H9 (cell line): ENCODE measurements at regions not wholly inside any gene's neighbourhood (a gene's known extent, or its start where the extent isn't known, plus 50 kb on each side); places are given as distances from the start of the nearest gene placed in this dataset.

Experiments
- DNase-seq: peaks from one replicate; pipeline ENCODE4 v3.0.0-alpha.2; 2017
- H2AFZ ChIP-seq: one replicate; pipeline ENCODE4 v1.6.1; 2013; ENCODE audit warnings: mild to moderate bottlenecking, low read length, control low read depth, moderate library complexity
- H2AK5ac ChIP-seq: 2 replicates; pipeline ENCODE4 v1.6.1; 2013; ENCODE audit warnings: low read length, control low read depth, mixed read lengths; ENCODE audit not compliant: insufficient read length
- H2BK120ac ChIP-seq: one replicate; pipeline ENCODE4 v1.6.1; 2013; ENCODE audit warnings: low read depth, mild to moderate bottlenecking, low read length, control low read depth, inconsistent platforms; ENCODE audit not compliant: poor library complexity, severe bottlenecking
- H2BK12ac ChIP-seq: 2 replicates; pipeline ENCODE4 v1.6.1; 2013; ENCODE audit warnings: low read length, control low read depth, mixed read lengths, low read depth; ENCODE audit not compliant: insufficient read length
- H2BK15ac ChIP-seq: 2 replicates; pipeline ENCODE4 v1.6.1; 2013; ENCODE audit warnings: low read depth, low read length, control low read depth
- H2BK20ac ChIP-seq: one replicate; pipeline ENCODE4 v1.6.1; 2013; ENCODE audit warnings: low read depth, mild to moderate bottlenecking, low read length, control low read depth, inconsistent platforms; ENCODE audit not compliant: poor library complexity, severe bottlenecking
- H2BK5ac ChIP-seq: 2 replicates; pipeline ENCODE4 v1.6.1; 2013; ENCODE audit warnings: low read length, control low read depth, mixed read lengths; ENCODE audit not compliant: insufficient read length
- H3K14ac ChIP-seq: 2 replicates; pipeline ENCODE4 v1.6.1; 2013; ENCODE audit warnings: low read length, control low read depth; ENCODE audit not compliant: insufficient read depth
- H3K18ac ChIP-seq: 2 replicates; pipeline ENCODE4 v1.6.1; 2013; ENCODE audit warnings: low read depth, mild to moderate bottlenecking, mixed read lengths, low read length, control low read depth; ENCODE audit not compliant: insufficient read length
- H3K23ac ChIP-seq: 2 replicates; pipeline ENCODE4 v1.6.1; 2013; ENCODE audit warnings: low read length, control low read depth, mixed read lengths, low read depth; ENCODE audit not compliant: insufficient read length
- H3K23me2 ChIP-seq: 2 replicates; pipeline ENCODE4 v1.6.1; 2013; ENCODE audit warnings: low read depth, mild to moderate bottlenecking, mixed read lengths, low read length, control low read depth; ENCODE audit not compliant: insufficient read length, poor library complexity, severe bottlenecking
- H3K27ac ChIP-seq: 2 replicates; pipeline ENCODE4 v1.5.1; 2013; ENCODE audit warnings: low read length, control low read depth, mixed read lengths, low read depth; ENCODE audit not compliant: insufficient read length
- H3K27me3 ChIP-seq: 2 replicates; pipeline ENCODE4 v1.6.1; 2013; ENCODE audit warnings: low read length, control low read depth, inconsistent platforms; ENCODE audit not compliant: insufficient read depth
- H3K4ac ChIP-seq: 2 replicates; pipeline ENCODE4 v1.6.1; 2013; ENCODE audit warnings: low read depth, mild to moderate bottlenecking, control low read depth, inconsistent platforms, low read length, moderate library complexity
- H3K4me1 ChIP-seq: 2 replicates; pipeline ENCODE4 v1.6.1; 2013; ENCODE audit warnings: low read length, control low read depth, inconsistent platforms; ENCODE audit not compliant: insufficient read depth
- H3K4me2 ChIP-seq: 2 replicates; pipeline ENCODE4 v1.6.1; 2013; ENCODE audit warnings: low read length, control low read depth, mixed read lengths; ENCODE audit not compliant: insufficient read length, insufficient read depth
- H3K56ac ChIP-seq: 2 replicates; pipeline ENCODE4 v1.6.1; 2013; ENCODE audit warnings: low read depth, mild to moderate bottlenecking, mixed read lengths, low read length, control low read depth; ENCODE audit not compliant: insufficient read length
- H3K79me1 ChIP-seq: 2 replicates; pipeline ENCODE4 v1.6.1; 2013; ENCODE audit warnings: low read depth, mild to moderate bottlenecking, moderate library complexity, low read length, control low read depth, inconsistent platforms; ENCODE audit not compliant: insufficient read depth, poor library complexity, severe bottlenecking
- H3K79me2 ChIP-seq: 2 replicates; pipeline ENCODE4 v1.6.1; 2013; ENCODE audit warnings: low read length, control low read depth, inconsistent platforms; ENCODE audit not compliant: insufficient read depth
- H3K9ac ChIP-seq: 2 replicates; pipeline ENCODE4 v1.6.1; 2013; ENCODE audit warnings: low read length, control low read depth, mixed read lengths; ENCODE audit not compliant: insufficient read length; ENCODE audit errors: extremely low read depth
- H3K9me3 ChIP-seq: one replicate; pipeline ENCODE4 v1.6.1; 2013; ENCODE audit warnings: low read depth, low read length, inconsistent platforms; ENCODE audit not compliant: control insufficient read depth
- H3T11ph ChIP-seq: one replicate; pipeline ENCODE4 v1.6.1; 2013; ENCODE audit warnings: mild to moderate bottlenecking, low read length, control low read depth, inconsistent platforms
- H4K20me1 ChIP-seq: one replicate; pipeline ENCODE4 v1.6.1; 2013; ENCODE audit not compliant: control insufficient read depth, insufficient read length, insufficient read depth
- H4K5ac ChIP-seq: 2 replicates; pipeline ENCODE4 v1.6.1; 2013; ENCODE audit warnings: low read depth, mild to moderate bottlenecking, mixed read lengths, low read length, control low read depth; ENCODE audit not compliant: insufficient read length
- H4K8ac ChIP-seq: replicated peaks from 2 replicates; pipeline ENCODE4 v1.6.1; 2013; ENCODE audit warnings: low read length, control low read depth, mixed read lengths, low read depth; ENCODE audit not compliant: insufficient read length
- H4K91ac ChIP-seq: 2 replicates; pipeline ENCODE4 v1.6.1; 2013; ENCODE audit warnings: low read depth, mild to moderate bottlenecking, moderate library complexity, mixed read lengths, low read length, control low read depth; ENCODE audit not compliant: insufficient read length
- H3K27ac Mint-ChIP-seq, 3 experiments: 2 replicates in 2 of 3; 3 replicates in 1 of 3; pipeline ENCODE4 v1.8.0; 2020 to 2021; ENCODE audit warnings: mixed read lengths in 3 of 3, mild to moderate bottlenecking in 1 of 3, moderate library complexity in 1 of 3
- H3K27me3 Mint-ChIP-seq: 2 replicates; pipeline ENCODE4 v1.8.0; 2021; ENCODE audit warnings: low read depth, mild to moderate bottlenecking, moderate library complexity, mixed read lengths
- H3K36me3 Mint-ChIP-seq, 3 experiments: 2 replicates in 2 of 3; 3 replicates in 1 of 3; pipeline ENCODE4 v1.8.0; 2020 to 2021; ENCODE audit warnings: low read depth in 3 of 3, mixed read lengths in 3 of 3; ENCODE audit not compliant: insufficient read depth in 1 of 3
- H3K4me1 Mint-ChIP-seq, 2 experiments: 2 replicates each; pipeline ENCODE4 v1.8.0; 2020; ENCODE audit warnings: mixed read lengths in 2 of 2
- H3K4me3 Mint-ChIP-seq, 2 experiments: 2 replicates in 1 of 2; 3 replicates in 1 of 2; pipeline ENCODE4 v1.8.0; 2020 to 2021; ENCODE audit warnings: mild to moderate bottlenecking in 2 of 2, mixed read lengths in 2 of 2, moderate library complexity in 1 of 2
- H3K9me3 Mint-ChIP-seq, 2 experiments: 2 replicates in 1 of 2; 3 replicates in 1 of 2; pipeline ENCODE4 v1.8.0; 2020; ENCODE audit warnings: mild to moderate bottlenecking in 2 of 2, mixed read lengths in 2 of 2, moderate library complexity in 1 of 2
- CTCF ChIP-seq: fragments of 200-600 bp; sonication (generic); conservative IDR thresholded peaks from 3 replicates; pipeline ENCODE4 v1.8.0; 2021; ENCODE audit warnings: antibody characterized with exemption, mild to moderate bottlenecking
- WGBS: extraction: QIAGEN DNeasy Blood & Tissue Kit; methylation state at CpG from one replicate; pipeline ENCODE4 v1.1.7; 2013; ENCODE audit warnings: missing lambda C conversion rate, low lambda C conversion rate, mixed read lengths; ENCODE audit not compliant: insufficient read length; ENCODE audit errors: extremely low coverage; 5-methylcytosine and 5-hydroxymethylcytosine counted together

- Histone ChIP-seq H2AFZ (no peak overlapping the region), H3K27ac (no peak overlapping the region), H2BK120ac (no peak overlapping the region), H2BK20ac (no peak overlapping the region), H4K91ac (no peak overlapping the region), H4K5ac (no peak overlapping the region), H3K27me3 (no peaks in the 10 kb centered on the region), H3K79me1 (no peaks in the 10 kb centered on the region), H4K20me1 (no peaks in the 10 kb centered on the region), H3K4me1 (no peaks in the 10 kb centered on the region), H2BK15ac (no peak overlapping the region), H3K9me3 (no peaks in the 10 kb centered on the region), H3K18ac (no peak overlapping the region), H3T11ph (no peak overlapping the region), H3K79me2 (no peaks in the 10 kb centered on the region), H2BK5ac (no peak overlapping the region), H3K56ac (no peak overlapping the region), H4K8ac (no peak overlapping the region), H3K14ac (no peak overlapping the region), H3K23me2 (no peaks in the 10 kb centered on the region), H3K23ac (no peak overlapping the region), H3K9ac (no peak overlapping the region), H2BK12ac (no peak overlapping the region), H2AK5ac (no peak overlapping the region), H3K4me2 (no peak overlapping the region), H3K4ac (no peak overlapping the region)
- Mint-ChIP-seq H3K27ac (no peak overlapping the region), H3K4me3 (no peak overlapping the region), H3K9me3 (peaks cover 2 to 3% of the 10 kb centered on the region in 2 experiments; a peak in 3 of 5 replicates), H3K27me3 (no peaks in the 10 kb centered on the region), H3K36me3 (no peaks in the 10 kb centered on the region), H3K4me1 (no peaks in the 10 kb centered on the region)
- TF ChIP-seq CTCF, result no peak
- no CpG with 5 or more reads among the region's 2 CpGs for WGBS
- DNase-seq, result no peak
Measured at GRCh38 chr10:64206409-64206808, 685.2 kb downstream of the REEP3 start.
